ENCODE measurements at regions not wholly inside any gene's neighbourhood (a gene's known extent, or its start where the extent isn't known, plus 50 kb on each side); places are given as distances from the start of the nearest gene placed in this dataset.

DNA sequence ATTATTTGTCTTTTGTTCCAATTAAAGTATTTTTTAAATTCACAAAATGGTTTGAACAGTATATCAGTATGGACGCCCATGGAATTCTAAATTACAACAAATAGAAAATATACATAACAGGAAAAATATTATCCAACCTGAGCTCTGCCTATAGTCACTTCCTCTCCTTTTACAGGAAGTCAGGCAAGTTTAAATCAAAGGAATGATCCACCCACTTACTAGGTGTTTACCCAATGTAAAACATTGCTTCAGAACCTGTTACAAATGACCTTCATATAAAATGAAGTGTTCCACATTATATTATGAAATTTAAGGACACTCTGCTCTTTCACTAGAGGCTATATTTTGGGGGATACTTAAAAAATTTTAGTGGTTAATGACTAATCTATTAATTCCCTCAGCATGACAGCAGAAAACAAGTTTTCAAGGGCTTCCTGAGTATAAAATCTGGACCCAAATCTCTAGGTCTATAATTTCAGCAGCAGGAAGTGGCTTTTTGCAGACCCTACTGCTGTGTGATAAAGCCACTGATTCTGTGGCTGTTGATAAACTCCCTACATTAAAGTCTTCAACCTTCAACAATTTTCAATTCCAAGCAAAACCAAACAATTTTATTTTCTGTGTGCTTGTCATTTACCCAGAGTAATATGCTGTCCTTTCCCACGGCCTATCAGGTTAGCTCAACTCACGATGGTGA lies 722.6 kb downstream of the GATA3 start:
- TF ChIP-seq, protein P1, sequence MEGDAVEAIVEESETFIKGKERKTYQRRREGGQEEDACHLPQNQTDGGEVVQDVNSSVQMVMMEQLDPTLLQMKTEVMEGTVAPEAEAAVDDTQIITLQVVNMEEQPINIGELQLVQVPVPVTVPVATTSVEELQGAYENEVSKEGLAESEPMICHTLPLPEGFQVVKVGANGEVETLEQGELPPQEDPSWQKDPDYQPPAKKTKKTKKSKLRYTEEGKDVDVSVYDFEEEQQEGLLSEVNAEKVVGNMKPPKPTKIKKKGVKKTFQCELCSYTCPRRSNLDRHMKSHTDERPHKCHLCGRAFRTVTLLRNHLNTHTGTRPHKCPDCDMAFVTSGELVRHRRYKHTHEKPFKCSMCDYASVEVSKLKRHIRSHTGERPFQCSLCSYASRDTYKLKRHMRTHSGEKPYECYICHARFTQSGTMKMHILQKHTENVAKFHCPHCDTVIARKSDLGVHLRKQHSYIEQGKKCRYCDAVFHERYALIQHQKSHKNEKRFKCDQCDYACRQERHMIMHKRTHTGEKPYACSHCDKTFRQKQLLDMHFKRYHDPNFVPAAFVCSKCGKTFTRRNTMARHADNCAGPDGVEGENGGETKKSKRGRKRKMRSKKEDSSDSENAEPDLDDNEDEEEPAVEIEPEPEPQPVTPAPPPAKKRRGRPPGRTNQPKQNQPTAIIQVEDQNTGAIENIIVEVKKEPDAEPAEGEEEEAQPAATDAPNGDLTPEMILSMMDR (IDR thresholded peaks at IDR 0.05): no peak
- no peak for TF ChIP-seq EZH2phosphoT487 (IDR thresholded peaks at IDR 0.05)
- TF ChIP-seq EZH2 (IDR thresholded peaks at IDR 0.05): no peak

Measured in neural progenitor cell (in vitro differentiated cells).